Glutamatergic neuron (in vitro differentiated cells): ENCODE measurements at regions not wholly inside any gene's neighbourhood (a gene's known extent, or its start where the extent isn't known, plus 50 kb on each side); places are given as distances from the start of the nearest gene placed in this dataset.

Experiments
- DNase-seq: peaks from one replicate; pipeline ENCODE4 v3.0.0; 2022
- H3K27ac Mint-ChIP-seq: one replicate; pipeline ENCODE4 v1.8.0; 2020; ENCODE audit warnings: mild to moderate bottlenecking, mixed read lengths, inconsistent platforms; ENCODE audit not compliant: unreplicated experiment
- H3K27me3 Mint-ChIP-seq: one replicate; pipeline ENCODE4 v1.8.0; 2020; ENCODE audit warnings: mild to moderate bottlenecking, moderate library complexity, mixed read lengths, inconsistent platforms; ENCODE audit not compliant: unreplicated experiment
- H3K36me3 Mint-ChIP-seq: one replicate; pipeline ENCODE4 v1.8.0; 2020; ENCODE audit warnings: mild to moderate bottlenecking, mixed read lengths, inconsistent platforms; ENCODE audit not compliant: unreplicated experiment
- H3K4me1 Mint-ChIP-seq: one replicate; pipeline ENCODE4 v1.8.0; 2020; ENCODE audit warnings: mild to moderate bottlenecking, low read depth, mixed read lengths, inconsistent platforms; ENCODE audit not compliant: unreplicated experiment
- H3K4me3 Mint-ChIP-seq: one replicate; pipeline ENCODE4 v1.8.0; 2020; ENCODE audit warnings: mild to moderate bottlenecking, mixed read lengths, inconsistent platforms; ENCODE audit not compliant: unreplicated experiment
- H3K9me3 Mint-ChIP-seq: one replicate; pipeline ENCODE4 v1.8.0; 2020; ENCODE audit warnings: mild to moderate bottlenecking, moderate library complexity, mixed read lengths, inconsistent platforms; ENCODE audit not compliant: unreplicated experiment
- TF ChIP-seq, protein P1 (sequence below): fragments of 200-600 bp; sonication (generic); IDR thresholded peaks from one replicate; pipeline ENCODE4 v1.5.0; 2021; ENCODE audit not compliant: partially characterized antibody, unreplicated experiment

DNA sequence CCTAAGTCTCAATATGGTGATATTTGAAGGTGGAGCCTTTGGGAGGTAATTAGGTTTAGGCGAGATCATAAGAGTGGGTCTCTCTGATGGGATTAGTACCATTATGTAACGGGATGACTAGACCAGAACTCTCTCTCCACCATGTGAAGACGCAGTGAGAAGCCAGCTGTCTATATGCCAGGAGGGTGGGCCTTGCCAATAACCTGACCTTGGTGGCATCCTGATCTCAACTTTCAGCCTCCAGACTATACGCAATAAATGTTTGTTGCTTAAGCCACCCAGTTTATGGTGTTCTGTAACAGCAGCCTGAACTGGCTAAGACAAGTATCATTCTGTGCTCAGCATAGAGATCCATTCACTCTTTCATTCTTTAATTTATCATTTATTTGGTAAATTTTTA, 167.2 kb upstream of the CDH11 start:
- TF ChIP-seq, protein P1, sequence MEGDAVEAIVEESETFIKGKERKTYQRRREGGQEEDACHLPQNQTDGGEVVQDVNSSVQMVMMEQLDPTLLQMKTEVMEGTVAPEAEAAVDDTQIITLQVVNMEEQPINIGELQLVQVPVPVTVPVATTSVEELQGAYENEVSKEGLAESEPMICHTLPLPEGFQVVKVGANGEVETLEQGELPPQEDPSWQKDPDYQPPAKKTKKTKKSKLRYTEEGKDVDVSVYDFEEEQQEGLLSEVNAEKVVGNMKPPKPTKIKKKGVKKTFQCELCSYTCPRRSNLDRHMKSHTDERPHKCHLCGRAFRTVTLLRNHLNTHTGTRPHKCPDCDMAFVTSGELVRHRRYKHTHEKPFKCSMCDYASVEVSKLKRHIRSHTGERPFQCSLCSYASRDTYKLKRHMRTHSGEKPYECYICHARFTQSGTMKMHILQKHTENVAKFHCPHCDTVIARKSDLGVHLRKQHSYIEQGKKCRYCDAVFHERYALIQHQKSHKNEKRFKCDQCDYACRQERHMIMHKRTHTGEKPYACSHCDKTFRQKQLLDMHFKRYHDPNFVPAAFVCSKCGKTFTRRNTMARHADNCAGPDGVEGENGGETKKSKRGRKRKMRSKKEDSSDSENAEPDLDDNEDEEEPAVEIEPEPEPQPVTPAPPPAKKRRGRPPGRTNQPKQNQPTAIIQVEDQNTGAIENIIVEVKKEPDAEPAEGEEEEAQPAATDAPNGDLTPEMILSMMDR = no peak
- H3K27me3 Mint-ChIP-seq = no peaks in the 10 kb centered on the region
- H3K27ac Mint-ChIP-seq = no peak overlapping the region
- no peaks in the 10 kb centered on the region for H3K9me3 Mint-ChIP-seq
- peaks cover 5% of the 10 kb centered on the region for H3K4me1 Mint-ChIP-seq
- no peaks in the 10 kb centered on the region for H3K36me3 Mint-ChIP-seq
- DNase-seq = no peak
- H3K4me3 Mint-ChIP-seq = no peak overlapping the region

DNA sequence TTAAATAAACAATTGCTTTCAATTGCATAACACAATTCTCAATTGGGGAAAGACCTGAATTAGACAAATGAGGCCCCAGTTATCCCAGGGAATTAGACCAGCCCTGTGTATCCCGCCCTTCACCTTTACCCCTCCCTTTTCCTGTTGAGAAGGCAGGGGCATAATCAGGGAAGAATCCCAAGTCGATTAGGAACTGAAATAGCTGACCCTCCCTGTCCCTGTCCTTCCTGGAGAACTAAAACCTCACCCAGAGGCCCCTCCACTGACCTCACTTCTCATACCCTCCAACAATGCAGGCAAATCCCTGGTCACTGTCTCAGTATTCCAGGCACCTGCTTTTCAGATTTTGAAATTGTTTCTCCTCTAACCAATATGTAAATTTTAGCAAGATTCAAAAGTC, 165.4 kb upstream of the CDH11 start:
- TF ChIP-seq, protein P1 = no peak
- Mint-ChIP-seq H3K27me3 (no peaks in the 10 kb centered on the region), H3K36me3 (no peaks in the 10 kb centered on the region), H3K27ac (no peak overlapping the region), H3K4me3 (no peak overlapping the region), H3K9me3 (no peaks in the 10 kb centered on the region), H3K4me1 (peaks cover 11% of the 10 kb centered on the region)
- no peak for DNase-seq

DNA sequence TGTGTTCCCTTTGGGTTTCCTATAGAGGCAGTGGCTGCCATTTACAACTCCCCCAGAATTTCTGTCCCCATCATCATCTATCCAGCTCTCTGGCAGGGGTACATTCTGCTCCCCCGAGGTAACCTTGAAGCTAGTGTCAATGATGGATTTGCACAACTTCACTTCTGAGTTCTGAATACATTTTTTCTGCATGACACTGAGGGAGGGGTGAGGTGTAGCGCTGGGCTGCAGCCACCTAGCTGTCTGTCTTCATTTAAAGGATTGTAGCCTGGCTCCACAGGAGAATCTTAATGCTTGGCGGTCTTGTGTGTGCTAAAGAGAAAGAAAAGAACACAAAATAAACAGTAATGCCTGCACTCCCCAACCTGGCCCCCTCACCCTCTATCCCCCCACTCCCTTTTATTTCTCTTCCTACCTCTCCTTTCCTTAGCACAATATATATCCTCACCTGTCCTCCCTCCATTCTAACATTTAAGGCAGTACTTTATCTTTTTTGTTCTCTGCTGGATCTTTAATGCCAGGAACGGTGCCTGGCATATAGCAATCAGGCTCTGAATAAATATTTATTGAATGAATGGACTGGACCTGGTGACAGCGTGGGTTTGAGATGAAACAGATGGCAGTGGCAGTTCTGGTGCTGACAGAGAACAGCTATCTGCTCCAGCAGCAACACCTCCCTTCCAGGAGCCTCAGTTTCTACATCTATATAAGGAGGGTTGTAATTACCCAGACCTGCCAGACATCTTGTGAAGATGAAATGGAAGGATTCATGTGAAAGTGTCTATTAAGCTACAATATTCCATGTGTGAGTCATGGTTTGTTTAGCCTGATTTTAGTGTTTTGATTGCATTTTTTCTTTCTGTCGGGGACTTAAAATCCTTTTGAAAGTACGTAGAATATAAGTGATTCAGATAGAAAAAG, 163.5 kb upstream of the CDH11 start:
- DNase-seq = no peak
- H3K27ac Mint-ChIP-seq = no peak overlapping the region
- H3K27me3 Mint-ChIP-seq = peaks cover 2% of the 10 kb centered on the region
- H3K9me3 Mint-ChIP-seq = no peaks in the 10 kb centered on the region
- H3K4me1 Mint-ChIP-seq = peaks cover 11% of the 10 kb centered on the region
- no peaks in the 10 kb centered on the region for H3K36me3 Mint-ChIP-seq
- H3K4me3 Mint-ChIP-seq = no peak overlapping the region
- TF ChIP-seq, protein P1 = no peak

DNA sequence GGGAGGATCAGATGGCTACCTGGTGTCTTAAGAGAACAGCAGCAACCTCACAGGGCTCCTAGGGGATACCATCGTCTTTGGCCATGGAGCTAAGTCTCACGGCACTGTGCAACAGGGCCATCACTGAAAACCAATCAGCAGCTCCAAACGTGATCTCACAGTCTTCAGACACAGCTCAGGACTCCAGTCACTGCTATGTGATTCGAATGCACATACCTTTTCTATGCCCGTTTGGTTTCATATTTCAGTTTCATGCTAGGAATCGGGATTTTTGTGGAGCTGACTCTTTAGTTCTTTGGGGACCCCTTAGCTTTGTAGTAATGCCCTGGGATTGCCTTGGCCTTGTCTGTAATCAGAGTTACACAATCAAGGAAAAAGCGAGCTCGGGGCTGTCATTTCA, 162.8 kb upstream of the CDH11 start:
- no peaks in the 10 kb centered on the region for H3K36me3 Mint-ChIP-seq
- peaks cover 11% of the 10 kb centered on the region for H3K4me1 Mint-ChIP-seq
- no peak overlapping the region for H3K27ac Mint-ChIP-seq
- no peaks in the 10 kb centered on the region for H3K9me3 Mint-ChIP-seq
- no peak for DNase-seq
- TF ChIP-seq, protein P1 = no peak
- H3K27me3 Mint-ChIP-seq = peaks cover 2% of the 10 kb centered on the region
- H3K4me3 Mint-ChIP-seq = no peak overlapping the region

DNA sequence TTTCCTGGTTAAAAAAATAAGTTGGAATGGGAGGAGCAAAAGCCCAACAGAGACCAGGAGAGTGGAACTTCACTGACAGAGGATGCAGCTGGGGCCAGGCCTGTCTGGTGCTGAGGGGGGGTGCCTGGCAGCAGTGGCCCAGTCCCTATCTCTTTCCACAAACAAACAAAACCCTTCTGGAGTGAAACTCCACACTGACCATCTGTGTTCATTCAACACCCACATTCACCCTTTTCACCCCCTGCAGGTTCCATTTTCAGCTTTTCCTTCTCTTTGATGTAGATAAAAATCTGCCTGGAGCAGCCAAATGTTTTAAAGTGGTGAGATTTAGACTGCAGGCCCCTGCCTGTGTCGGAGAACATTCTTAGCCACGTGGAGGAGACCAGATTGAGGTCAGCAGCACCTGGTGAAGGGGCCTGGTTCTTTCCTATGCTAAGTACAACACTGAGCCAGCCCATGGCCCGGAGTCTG, 161.4 kb upstream of the CDH11 start:
- H3K27ac Mint-ChIP-seq = no peak overlapping the region
- TF ChIP-seq, protein P1 = no peak
- H3K36me3 Mint-ChIP-seq = no peaks in the 10 kb centered on the region
- no peaks in the 10 kb centered on the region for H3K9me3 Mint-ChIP-seq
- peaks cover 2% of the 10 kb centered on the region for H3K27me3 Mint-ChIP-seq
- H3K4me1 Mint-ChIP-seq = peaks cover 11% of the 10 kb centered on the region
- H3K4me3 Mint-ChIP-seq = no peak overlapping the region
- DNase-seq = no peak
